ENCODE measurements at regions not wholly inside any gene's neighbourhood (a gene's known extent, or its start where the extent isn't known, plus 50 kb on each side); places are given as distances from the start of the nearest gene placed in this dataset.

GRCh38 chr13:76153239-76153638, 517.1 kb downstream of the LMO7 start:
- H3K4me3 ChIP-seq (replicated peaks in 1 of 4; ENCODE audit: control extremely low read depth in 1 of 4, insufficient read depth in 1 of 4, low read depth in 3 of 4, low read length in 4 of 4) = no peak overlapping the region
- TF ChIP-seq, protein P1, sequence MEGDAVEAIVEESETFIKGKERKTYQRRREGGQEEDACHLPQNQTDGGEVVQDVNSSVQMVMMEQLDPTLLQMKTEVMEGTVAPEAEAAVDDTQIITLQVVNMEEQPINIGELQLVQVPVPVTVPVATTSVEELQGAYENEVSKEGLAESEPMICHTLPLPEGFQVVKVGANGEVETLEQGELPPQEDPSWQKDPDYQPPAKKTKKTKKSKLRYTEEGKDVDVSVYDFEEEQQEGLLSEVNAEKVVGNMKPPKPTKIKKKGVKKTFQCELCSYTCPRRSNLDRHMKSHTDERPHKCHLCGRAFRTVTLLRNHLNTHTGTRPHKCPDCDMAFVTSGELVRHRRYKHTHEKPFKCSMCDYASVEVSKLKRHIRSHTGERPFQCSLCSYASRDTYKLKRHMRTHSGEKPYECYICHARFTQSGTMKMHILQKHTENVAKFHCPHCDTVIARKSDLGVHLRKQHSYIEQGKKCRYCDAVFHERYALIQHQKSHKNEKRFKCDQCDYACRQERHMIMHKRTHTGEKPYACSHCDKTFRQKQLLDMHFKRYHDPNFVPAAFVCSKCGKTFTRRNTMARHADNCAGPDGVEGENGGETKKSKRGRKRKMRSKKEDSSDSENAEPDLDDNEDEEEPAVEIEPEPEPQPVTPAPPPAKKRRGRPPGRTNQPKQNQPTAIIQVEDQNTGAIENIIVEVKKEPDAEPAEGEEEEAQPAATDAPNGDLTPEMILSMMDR (conservative IDR thresholded peaks at IDR 0.05 in 1 of 2, IDR thresholded peaks at IDR 0.05 in 1 of 2; ENCODE audit: low read depth in 1 of 2, low read length in 2 of 2) = no peak
- TF ChIP-seq EZH2 (IDR thresholded peaks at IDR 0.05; ENCODE audit: low read length, missing control alignments) = no peak
- no peaks in the 10 kb centered on the region for H3K36me3 ChIP-seq (ENCODE audit: control insufficient read depth, insufficient read depth, low read length)
- H3K79me2 ChIP-seq (ENCODE audit: control insufficient read depth, insufficient read depth, low read length) = no peaks in the 10 kb centered on the region
- no peak overlapping the region for H2AFZ ChIP-seq (ENCODE audit: low read length)
- H3K27me3 ChIP-seq (ENCODE audit: control insufficient read depth, insufficient read depth, low read length) = no peaks in the 10 kb centered on the region
- no peaks in the 10 kb centered on the region for H3K9me3 ChIP-seq (ENCODE audit: control insufficient read depth, insufficient read depth, low read depth, low read length)
- no peak overlapping the region for H3K4me2 ChIP-seq (ENCODE audit: extremely low read depth, insufficient read depth, low read length)
- no peak overlapping the region for H3K27ac ChIP-seq (ENCODE audit: insufficient read depth, low read length)
- H3K9ac ChIP-seq (ENCODE audit: insufficient read depth, low read length) = no peak overlapping the region
- H4K20me1 ChIP-seq (ENCODE audit: control insufficient read depth, extremely low read depth, insufficient read depth, low read length) = no peaks in the 10 kb centered on the region
- no peak for DNase-seq (ENCODE audit: low read depth in 2 of 2)
- peaks cover 2% of the 10 kb centered on the region for H3K4me1 ChIP-seq (ENCODE audit: control insufficient read depth, extremely low read depth, insufficient read depth, low read length)

- Histone ChIP-seq H3K4me2 (ENCODE audit: extremely low read depth, insufficient read depth, low read length) (no peak overlapping the region), H3K9ac (ENCODE audit: insufficient read depth, low read length) (no peak overlapping the region), H3K4me1 (ENCODE audit: control insufficient read depth, extremely low read depth, insufficient read depth, low read length) (peaks cover 2% of the 10 kb centered on the region), H3K9me3 (ENCODE audit: control insufficient read depth, insufficient read depth, low read depth, low read length) (no peaks in the 10 kb centered on the region), H3K4me3 (replicated peaks in 1 of 4; ENCODE audit: control extremely low read depth in 1 of 4, insufficient read depth in 1 of 4, low read depth in 3 of 4, low read length in 4 of 4) (no peak overlapping the region), H3K79me2 (ENCODE audit: control insufficient read depth, insufficient read depth, low read length) (no peaks in the 10 kb centered on the region), H3K27ac (ENCODE audit: insufficient read depth, low read length) (no peak overlapping the region), H2AFZ (ENCODE audit: low read length) (no peak overlapping the region), H3K27me3 (ENCODE audit: control insufficient read depth, insufficient read depth, low read length) (no peaks in the 10 kb centered on the region), H4K20me1 (ENCODE audit: control insufficient read depth, extremely low read depth, insufficient read depth, low read length) (no peaks in the 10 kb centered on the region), H3K36me3 (ENCODE audit: control insufficient read depth, insufficient read depth, low read length) (no peaks in the 10 kb centered on the region)
- DNase-seq (ENCODE audit: low read depth in 2 of 2) = peak; percentile 70 to 93
- TF ChIP-seq EZH2 (IDR thresholded peaks at IDR 0.05; ENCODE audit: low read length, missing control alignments) = no peak
- TF ChIP-seq, protein P1 (conservative IDR thresholded peaks at IDR 0.05 in 1 of 2, IDR thresholded peaks at IDR 0.05 in 1 of 2; ENCODE audit: low read depth in 1 of 2, low read length in 2 of 2) = no peak
These were observed 512.8 kb downstream of the LMO7 start for GRCh38 chr13:76148926-76149325.

DNA sequence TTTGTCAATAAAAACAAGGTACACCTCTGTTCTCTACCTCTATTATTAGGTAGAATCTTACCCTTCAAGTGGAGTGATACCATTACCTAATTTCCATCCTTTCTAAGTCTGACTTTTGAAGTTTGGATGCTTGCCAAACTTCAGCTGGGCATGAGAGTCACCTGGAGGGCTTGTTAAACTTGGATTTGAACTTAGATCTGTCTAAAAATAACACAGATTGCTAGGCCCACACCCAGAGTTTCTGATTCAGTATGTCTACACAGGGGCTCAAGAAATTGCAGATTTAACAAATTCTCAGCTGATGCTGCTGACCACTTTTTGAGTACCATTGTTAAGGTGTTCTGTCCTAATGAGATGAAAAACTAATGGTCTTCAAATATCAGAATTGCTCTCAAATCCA, 512.2 kb downstream of the LMO7 start:
- Histone ChIP-seq H4K20me1 (ENCODE audit: control insufficient read depth, extremely low read depth, insufficient read depth, low read length) (no peaks in the 10 kb centered on the region), H3K27ac (ENCODE audit: insufficient read depth, low read length) (no peak overlapping the region)

More for the DNA sequence above, 512.2 kb downstream of the LMO7 start:
- H3K9me3 ChIP-seq (ENCODE audit: control insufficient read depth, insufficient read depth, low read depth, low read length) = no peaks in the 10 kb centered on the region
- H3K79me2 ChIP-seq (ENCODE audit: control insufficient read depth, insufficient read depth, low read length) = no peaks in the 10 kb centered on the region
- H3K27me3 ChIP-seq (ENCODE audit: control insufficient read depth, insufficient read depth, low read length) = no peaks in the 10 kb centered on the region
- no peak overlapping the region for H3K4me2 ChIP-seq (ENCODE audit: extremely low read depth, insufficient read depth, low read length)
- no peak overlapping the region for H3K9ac ChIP-seq (ENCODE audit: insufficient read depth, low read length)
- H2AFZ ChIP-seq (ENCODE audit: low read length) = no peak overlapping the region
- no peaks in the 10 kb centered on the region for H3K36me3 ChIP-seq (ENCODE audit: control insufficient read depth, insufficient read depth, low read length)
- no peak overlapping the region for H3K4me3 ChIP-seq (replicated peaks in 1 of 4; ENCODE audit: control extremely low read depth in 1 of 4, insufficient read depth in 1 of 4, low read depth in 3 of 4, low read length in 4 of 4)
- DNase-seq (ENCODE audit: low read depth in 2 of 2) = no peak
- TF ChIP-seq EZH2 (IDR thresholded peaks at IDR 0.05; ENCODE audit: low read length, missing control alignments) = no peak
- TF ChIP-seq, protein P1 (conservative IDR thresholded peaks at IDR 0.05 in 1 of 2, IDR thresholded peaks at IDR 0.05 in 1 of 2; ENCODE audit: low read depth in 1 of 2, low read length in 2 of 2) = no peak
- peaks cover 2% of the 10 kb centered on the region for H3K4me1 ChIP-seq (ENCODE audit: control insufficient read depth, extremely low read depth, insufficient read depth, low read length)

All from fibroblast of lung (primary cell).